Neural progenitor cell (in vitro differentiated cells): ENCODE measurements at regions not wholly inside any gene's neighbourhood (a gene's known extent, or its start where the extent isn't known, plus 50 kb on each side); places are given as distances from the start of the nearest gene placed in this dataset.

ENCODE experiments used
- DNase-seq: peaks from one replicate; pipeline ENCODE4 v3.0.0-alpha.2; 2016; ENCODE audit warnings: low spot score
- H2AFZ ChIP-seq: fragments of 200-600 bp; sonication (generic); replicated peaks from 2 replicates; pipeline ENCODE4 v1.6.1; 2016; ENCODE audit warnings: antibody characterized with exemption
- H3F3A ChIP-seq: fragments of 200-600 bp; sonication (generic); 2 replicates; pipeline ENCODE4 v1.6.1; 2016; ENCODE audit warnings: antibody characterized with exemption, low read depth
- H3K27ac ChIP-seq: fragments of 200-600 bp; sonication (generic); 2 replicates; pipeline ENCODE4 v1.5.1; 2016; ENCODE audit warnings: mild to moderate bottlenecking
- H3K27me3 ChIP-seq: fragments of 200-600 bp; sonication (generic); 2 replicates; pipeline ENCODE4 v1.6.1; 2016; ENCODE audit warnings: mild to moderate bottlenecking, moderate library complexity
- H3K36me3 ChIP-seq: fragments of 200-600 bp; sonication (generic); 2 replicates; pipeline ENCODE4 v1.5.1; 2016
- H3K4me1 ChIP-seq: fragments of 200-600 bp; sonication (generic); 2 replicates; pipeline ENCODE4 v1.6.1; 2016; ENCODE audit warnings: mixed run types
- H3K4me2 ChIP-seq: fragments of 200-600 bp; sonication (generic); 2 replicates; pipeline ENCODE4 v1.6.1; 2016
- H3K4me3 ChIP-seq: fragments of 200-600 bp; sonication (generic); 2 replicates; pipeline ENCODE4 v1.5.1; 2016
- H3K79me2 ChIP-seq: fragments of 200-600 bp; sonication (generic); 2 replicates; pipeline ENCODE4 v1.6.1; 2016; ENCODE audit warnings: low read depth
- H3K9ac ChIP-seq: fragments of 200-600 bp; sonication (generic); 2 replicates; pipeline ENCODE4 v1.6.1; 2016
- H3K9me3 ChIP-seq: fragments of 200-600 bp; sonication (generic); 2 replicates; pipeline ENCODE4 v1.5.1; 2016; ENCODE audit warnings: low read depth
- H4K20me1 ChIP-seq: fragments of 200-600 bp; sonication (generic); 2 replicates; pipeline ENCODE4 v1.6.1; 2016; ENCODE audit warnings: low read depth
- H3K27ac Mint-ChIP-seq: 3 replicates; pipeline ENCODE4 v1.8.0; 2021; ENCODE audit warnings: mixed read lengths
- H3K27me3 Mint-ChIP-seq: 2 replicates; pipeline ENCODE4 v1.8.0; 2022; ENCODE audit warnings: low read depth, mild to moderate bottlenecking, inconsistent platforms, moderate library complexity, mixed read lengths; ENCODE audit not compliant: insufficient read depth
- H3K36me3 Mint-ChIP-seq: 3 replicates; pipeline ENCODE4 v1.8.0; 2021; ENCODE audit warnings: mixed read lengths
- H3K4me1 Mint-ChIP-seq: 3 replicates; pipeline ENCODE4 v1.8.0; 2021; ENCODE audit warnings: mixed read lengths
- H3K4me3 Mint-ChIP-seq: 3 replicates; pipeline ENCODE4 v1.8.0; 2021; ENCODE audit warnings: mild to moderate bottlenecking, moderate library complexity, mixed read lengths
- H3K9me3 Mint-ChIP-seq: 3 replicates; pipeline ENCODE4 v1.8.0; 2020; ENCODE audit warnings: mixed read lengths
- CTCF ChIP-seq: fragments of 200-600 bp; sonication (generic); IDR thresholded peaks from 2 replicates; pipeline ENCODE4 v1.5.1; 2017; ENCODE audit warnings: antibody characterized with exemption, mild to moderate bottlenecking
- EZH2 ChIP-seq: fragments of 200-600 bp; sonication (generic); IDR thresholded peaks from 2 replicates; pipeline ENCODE4 v1.6.1; 2017; ENCODE audit warnings: antibody characterized with exemption, mild to moderate bottlenecking, moderate library complexity
- EZH2phosphoT487 ChIP-seq: fragments of 200-600 bp; sonication (generic); IDR thresholded peaks from 2 replicates; pipeline ENCODE4 v1.6.1; 2017; ENCODE audit warnings: antibody characterized with exemption

GRCh38 chr6:167471548-167471930 lies 146.7 kb downstream of the TTLL2 start:
- H3K27me3 ChIP-seq, result no peaks in the 10 kb centered on the region
- peaks cover 22% of the 10 kb centered on the region for H3K4me1 ChIP-seq
- peaks cover 3% of the 10 kb centered on the region for H3K36me3 Mint-ChIP-seq
- H3K9me3 Mint-ChIP-seq, result no peaks in the 10 kb centered on the region
- no peaks in the 10 kb centered on the region for H3K9me3 ChIP-seq
- H3K27me3 Mint-ChIP-seq, result peaks cover 2% of the 10 kb centered on the region
- H4K20me1 ChIP-seq, result no peaks in the 10 kb centered on the region
- no peak overlapping the region for H3K27ac ChIP-seq
- H3K4me3 Mint-ChIP-seq, result peak overlapping the region; percentile 71
- H3K4me1 Mint-ChIP-seq, result peaks cover 39% of the 10 kb centered on the region
- H2AFZ ChIP-seq, result no peak overlapping the region
- DNase-seq, result no peak
- H3K4me3 ChIP-seq, result no peak overlapping the region
- H3K36me3 ChIP-seq, result no peaks in the 10 kb centered on the region
- no peak overlapping the region for H3K4me2 ChIP-seq
- TF ChIP-seq EZH2 (no peak), CTCF (no peak), EZH2phosphoT487 (no peak)
- no peaks in the 10 kb centered on the region for H3F3A ChIP-seq
- peak overlapping the region; percentile 57 for H3K27ac Mint-ChIP-seq
- H3K79me2 ChIP-seq, result no peaks in the 10 kb centered on the region
- H3K9ac ChIP-seq, result no peak overlapping the region

- Histone ChIP-seq H3K4me1 (peaks cover 22% of the 10 kb centered on the region), H3K36me3 (no peaks in the 10 kb centered on the region), H4K20me1 (no peaks in the 10 kb centered on the region), H3F3A (no peaks in the 10 kb centered on the region), H3K9ac (no peak overlapping the region), H3K27me3 (no peaks in the 10 kb centered on the region), H3K9me3 (no peaks in the 10 kb centered on the region), H3K4me2 (no peak overlapping the region), H3K4me3 (no peak overlapping the region), H3K79me2 (no peaks in the 10 kb centered on the region), H3K27ac (no peak overlapping the region), H2AFZ (no peak overlapping the region)
- peaks cover 2% of the 10 kb centered on the region for H3K27me3 Mint-ChIP-seq
- no peak overlapping the region for H3K4me3 Mint-ChIP-seq
- DNase-seq, result no peak
- TF ChIP-seq EZH2 (no peak), EZH2phosphoT487 (no peak), CTCF (no peak)
- no peaks in the 10 kb centered on the region for H3K9me3 Mint-ChIP-seq
- H3K27ac Mint-ChIP-seq, result no peak overlapping the region
- peaks cover 39% of the 10 kb centered on the region for H3K4me1 Mint-ChIP-seq
- H3K36me3 Mint-ChIP-seq, result peaks cover 3% of the 10 kb centered on the region
Observed at GRCh38 chr6:167472148-167472547, 147.3 kb downstream of the TTLL2 start.

GRCh38 chr6:167472880-167473279 lies 148.0 kb downstream of the TTLL2 start:
- Mint-ChIP-seq H3K4me1 (peaks cover 39% of the 10 kb centered on the region), H3K27ac (no peak overlapping the region), H3K36me3 (peaks cover 3% of the 10 kb centered on the region), H3K9me3 (no peaks in the 10 kb centered on the region), H3K4me3 (no peak overlapping the region), H3K27me3 (peaks cover 5% of the 10 kb centered on the region)
- Histone ChIP-seq H3K9me3 (no peaks in the 10 kb centered on the region), H3K4me2 (no peak overlapping the region), H3K27ac (no peak overlapping the region), H3K4me1 (peaks cover 22% of the 10 kb centered on the region), H4K20me1 (no peaks in the 10 kb centered on the region), H3F3A (no peaks in the 10 kb centered on the region), H2AFZ (peak overlapping the region; percentile 5), H3K9ac (no peak overlapping the region), H3K36me3 (no peaks in the 10 kb centered on the region), H3K27me3 (no peaks in the 10 kb centered on the region), H3K79me2 (no peaks in the 10 kb centered on the region), H3K4me3 (no peak overlapping the region)
- TF ChIP-seq CTCF, result no peak
- no peak for TF ChIP-seq EZH2
- TF ChIP-seq EZH2phosphoT487, result no peak
- DNase-seq, result no peak
